T-helper 1 cell treated with Interleukin-12 subunit alpha and Interleukin-12 subunit beta and Interleukin-4 antibody, amounts not matched to agents 30 ng/mL and 1 ng/mL, for 36 hours (primary cell): ENCODE measurements at regions not wholly inside any gene's neighbourhood (a gene's known extent, or its start where the extent isn't known, plus 50 kb on each side); places are given as distances from the start of the nearest gene placed in this dataset.

Source experiments
- intact Hi-C: fragments of 100-400 bp; cut with micrococcal nuclease; formaldehyde crosslinking; loops from one replicate; pipeline ENCODE4 v1.15.1; 2024

DNA sequence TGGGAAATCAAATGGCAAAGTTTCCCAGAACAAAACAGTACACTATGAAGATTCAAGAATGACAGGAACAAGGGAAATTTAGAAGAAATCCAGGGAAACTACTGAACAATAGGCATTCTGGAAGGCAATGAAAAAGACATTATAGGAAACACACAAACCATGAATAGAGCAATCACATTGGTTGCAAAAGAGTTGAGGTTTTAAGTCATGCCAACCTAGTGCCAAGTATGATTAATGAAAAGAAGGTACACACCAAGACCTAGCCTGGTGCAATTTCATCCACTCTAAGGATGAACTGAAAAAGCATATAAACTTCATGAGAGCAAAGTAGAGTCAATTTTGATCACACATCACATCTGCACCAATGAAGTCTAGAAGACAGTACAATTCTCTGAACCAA, 326.9 kb downstream of the PDHA2 start:
- intact Hi-C loops, result no loop called here

DNA sequence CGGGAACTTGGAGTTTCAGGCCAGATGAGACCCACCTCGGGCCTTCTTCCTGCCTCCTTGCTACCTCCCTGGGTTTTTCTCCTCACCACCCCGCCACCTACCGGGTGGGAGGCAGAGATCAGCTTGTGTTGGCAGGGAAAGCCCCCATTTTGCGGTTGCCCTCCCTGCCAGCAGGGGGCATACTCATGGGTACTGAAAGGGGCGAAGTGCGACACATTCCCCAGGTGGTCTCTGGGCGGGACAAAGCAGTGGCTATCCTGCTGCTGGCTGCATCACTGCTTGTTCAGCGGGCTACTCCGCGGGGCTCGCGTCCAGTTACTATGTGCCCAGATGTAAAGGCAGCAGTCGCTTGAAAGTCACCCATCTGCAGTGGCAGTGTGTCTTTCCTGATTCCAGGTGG, 330.3 kb downstream of the PDHA2 start:
- intact Hi-C loops, result no loop called here

DNA sequence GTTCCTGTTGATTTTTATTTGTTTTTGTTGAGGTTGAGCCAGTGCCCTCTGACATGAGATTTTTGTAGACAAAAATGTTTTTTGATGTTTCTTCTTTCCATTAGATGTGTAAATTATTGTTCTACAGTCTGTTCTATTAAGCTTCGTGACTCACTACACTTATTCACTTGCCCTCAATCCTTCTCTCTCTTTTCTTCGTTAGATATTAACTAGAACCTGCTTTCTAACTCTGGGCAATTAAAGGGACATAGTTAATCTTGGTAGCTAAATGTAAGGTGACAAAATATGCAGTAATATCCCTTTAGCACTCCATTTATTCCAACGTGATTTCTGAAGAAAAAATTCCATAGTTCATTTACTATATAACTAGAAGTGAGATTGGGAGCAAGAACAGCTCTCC, 333.9 kb downstream of the PDHA2 start:
- intact Hi-C loops, result no loop called here

DNA sequence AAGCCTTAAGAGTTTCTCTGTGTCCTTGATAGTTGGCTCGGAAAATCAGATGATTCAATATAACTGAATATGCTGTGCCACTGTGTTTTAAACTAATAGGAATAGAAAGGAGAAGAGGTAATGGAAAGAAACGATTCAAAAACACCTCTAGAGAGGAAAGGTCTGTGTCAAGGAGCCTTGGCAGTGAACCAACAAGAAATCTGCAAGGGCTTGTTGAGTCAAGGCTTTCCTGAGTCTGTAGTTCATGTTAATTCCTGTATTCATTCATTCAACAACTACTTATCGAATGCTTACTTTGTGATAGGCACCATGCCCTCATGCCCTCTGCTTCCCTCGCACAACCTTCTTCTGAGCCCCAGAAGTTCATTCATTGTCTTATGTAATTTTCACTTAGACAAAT, 336.0 kb downstream of the PDHA2 start:
- intact Hi-C loops, result no loop called here

DNA sequence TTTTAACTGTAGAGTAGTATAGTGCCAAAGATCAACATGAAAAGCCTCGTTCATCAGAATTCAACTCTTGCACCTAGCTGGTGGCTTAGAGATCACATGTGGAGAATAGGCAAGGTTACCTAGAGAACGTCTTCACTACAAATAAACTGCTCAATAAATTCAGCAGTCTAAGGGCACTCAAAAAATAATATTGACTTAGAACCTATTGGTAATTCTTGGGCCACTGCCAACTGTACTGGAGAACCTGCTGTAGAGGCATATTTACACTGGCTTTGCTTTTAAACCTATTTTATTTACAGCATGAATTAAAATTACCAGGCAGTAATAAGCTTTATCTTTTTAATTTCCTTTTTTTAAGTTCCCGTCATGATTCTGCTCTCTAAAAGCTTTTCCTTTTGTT, 343.7 kb downstream of the PDHA2 start:
- intact Hi-C loops, result no loop called here

DNA sequence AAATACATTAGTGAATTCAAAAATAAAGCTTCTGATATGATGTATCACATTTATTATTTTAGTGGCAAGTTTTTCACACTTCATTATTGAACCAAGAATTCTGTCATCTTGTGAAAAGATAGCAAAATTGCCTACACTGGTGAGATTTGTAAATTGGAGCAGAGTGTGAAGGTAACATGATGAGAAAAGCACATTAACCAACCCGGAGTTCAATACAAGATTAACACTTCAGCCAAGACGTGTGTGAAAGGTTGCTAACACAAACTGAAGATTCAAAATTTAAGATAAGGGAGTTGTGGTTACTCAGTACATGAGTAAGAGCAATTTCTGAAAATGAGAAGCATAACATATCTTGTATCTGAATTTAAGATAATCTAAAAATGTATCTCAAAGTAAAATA, 346.7 kb downstream of the PDHA2 start:
- intact Hi-C loops, result no loop called here

DNA sequence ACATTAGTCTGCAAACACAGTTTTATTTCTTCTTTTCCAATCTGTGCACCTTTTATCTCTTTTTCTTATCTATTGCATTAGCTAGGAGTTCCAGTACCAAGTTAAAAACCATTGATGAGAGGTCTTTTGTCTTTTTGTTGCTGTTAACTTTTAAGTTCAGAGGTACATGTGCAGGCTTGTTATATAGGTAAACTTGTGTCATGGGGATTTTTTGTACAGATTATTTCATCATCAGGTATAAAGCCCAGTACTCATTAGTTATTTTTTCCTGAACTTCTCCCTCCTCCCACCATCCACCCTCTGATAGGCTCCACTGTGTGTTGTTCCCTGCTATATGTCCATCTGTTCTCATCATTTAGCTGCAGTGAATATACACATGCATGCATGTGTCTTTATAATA, 349.9 kb downstream of the PDHA2 start:
- intact Hi-C loops, result no loop called here

DNA sequence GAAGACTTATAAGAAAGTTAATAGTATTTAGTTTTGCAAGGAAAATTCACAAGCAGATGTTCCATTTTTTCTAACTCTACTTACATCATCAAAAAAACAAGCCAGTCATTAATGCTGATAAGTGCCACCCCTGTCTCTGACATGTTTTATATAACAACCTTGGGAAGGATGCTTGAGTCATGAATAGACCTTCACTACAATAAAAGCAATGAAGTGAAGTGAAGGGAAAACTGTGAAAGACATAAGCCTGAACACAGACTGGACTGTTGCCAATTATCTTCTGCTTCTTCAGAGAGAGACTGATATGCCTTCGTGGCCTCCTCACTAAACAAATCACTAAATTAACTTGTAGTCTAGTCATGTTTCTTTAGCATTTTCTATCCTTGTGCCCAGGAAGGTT, 353.2 kb downstream of the PDHA2 start:
- intact Hi-C loops, result no loop called here

DNA sequence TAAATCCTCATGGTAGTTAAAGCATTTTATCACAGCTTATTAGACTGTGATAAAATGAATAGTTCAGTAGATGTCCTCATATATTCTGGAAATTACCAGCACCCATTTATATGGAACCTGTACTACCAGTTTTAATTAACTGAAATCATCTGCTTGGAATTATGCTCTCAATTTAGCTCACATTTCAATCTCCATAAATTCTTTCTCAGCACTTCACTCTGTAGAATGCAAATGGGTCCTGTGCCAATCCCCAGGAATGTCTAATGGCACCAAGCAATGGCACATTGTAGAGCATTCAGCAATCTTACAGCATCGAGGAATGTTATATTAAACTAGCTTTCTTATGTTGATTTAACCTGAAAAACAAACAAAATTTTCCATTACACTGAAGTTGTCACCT, 355.1 kb downstream of the PDHA2 start:
- intact Hi-C loops, result no loop called here

DNA sequence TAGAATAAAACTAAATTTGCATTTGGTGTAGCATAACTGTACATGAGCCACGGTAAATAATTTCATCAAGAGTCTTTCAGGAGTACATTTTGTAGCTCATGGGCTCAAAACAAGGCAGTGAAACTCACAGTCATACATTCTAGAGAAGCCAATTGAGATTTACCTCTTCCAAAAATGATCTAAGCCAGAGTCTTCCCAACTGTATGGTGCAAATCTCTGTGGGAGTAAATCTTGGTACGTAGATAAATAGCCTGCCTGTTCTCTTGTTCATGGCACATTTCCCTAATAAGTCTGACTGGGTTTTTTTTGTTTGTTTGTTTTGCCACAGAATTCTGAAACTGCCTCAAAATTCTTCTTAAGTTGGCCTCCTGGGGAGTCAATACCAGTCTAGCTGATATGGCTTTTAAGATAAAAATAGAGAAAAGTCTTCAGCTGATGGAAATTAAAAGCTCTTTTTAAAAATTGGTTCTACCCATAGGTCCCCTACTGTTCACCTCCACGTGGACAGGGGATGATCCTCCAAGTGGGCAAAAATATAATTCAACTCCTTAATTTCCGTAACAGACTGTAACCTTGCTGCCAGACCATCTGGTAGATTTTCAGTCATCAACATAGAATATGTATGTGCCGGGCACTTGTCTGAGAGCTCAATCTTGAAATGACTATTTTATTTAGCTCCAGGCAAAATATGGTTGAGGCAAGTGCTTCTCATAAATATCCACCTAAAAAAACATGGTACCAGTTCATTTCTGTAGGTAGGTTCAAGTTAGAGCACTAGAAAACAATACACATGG, 365.4 kb downstream of the PDHA2 start:
- intact Hi-C loops, result no loop called here

DNA sequence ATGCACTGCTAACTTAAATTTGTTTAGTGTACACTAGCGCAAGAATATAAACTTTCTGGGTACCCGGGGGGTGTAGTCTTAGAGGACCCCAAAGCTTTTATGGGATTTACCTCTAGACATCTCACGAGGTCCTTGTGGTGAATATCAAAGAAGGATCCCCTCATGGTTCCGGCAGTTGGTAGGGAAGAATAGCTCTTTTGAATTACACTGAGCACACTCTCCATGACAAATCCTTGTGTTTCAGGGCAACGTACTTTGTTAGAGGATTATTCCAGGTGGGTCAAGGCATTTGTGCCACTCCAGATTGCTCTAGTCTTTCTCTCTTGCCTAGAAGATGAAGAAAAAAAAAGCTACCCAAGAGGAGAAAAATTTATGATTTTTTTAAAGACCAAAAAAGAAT, 387.6 kb downstream of the PDHA2 start:
- intact Hi-C loops, result no loop called here

DNA sequence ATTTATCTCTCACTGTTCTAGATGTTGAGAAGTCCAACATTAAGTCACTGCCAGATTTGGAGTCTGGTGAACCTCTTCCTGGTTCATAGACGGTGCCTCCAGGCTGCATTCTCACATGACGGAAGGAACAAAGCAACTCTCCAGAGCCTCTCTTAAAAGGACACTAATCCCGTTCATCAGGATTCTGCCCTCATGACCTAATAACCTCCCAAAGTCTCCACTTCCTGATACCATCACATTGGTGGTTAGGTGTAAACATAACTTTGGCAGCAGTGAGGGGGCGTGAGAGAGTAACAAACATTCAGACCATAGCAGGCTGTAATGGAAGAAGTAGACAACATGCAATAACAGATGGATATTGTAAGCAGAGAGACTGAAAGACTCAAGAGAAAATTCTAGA, 388.6 kb downstream of the PDHA2 start:
- intact Hi-C loops, result no loop called here

DNA sequence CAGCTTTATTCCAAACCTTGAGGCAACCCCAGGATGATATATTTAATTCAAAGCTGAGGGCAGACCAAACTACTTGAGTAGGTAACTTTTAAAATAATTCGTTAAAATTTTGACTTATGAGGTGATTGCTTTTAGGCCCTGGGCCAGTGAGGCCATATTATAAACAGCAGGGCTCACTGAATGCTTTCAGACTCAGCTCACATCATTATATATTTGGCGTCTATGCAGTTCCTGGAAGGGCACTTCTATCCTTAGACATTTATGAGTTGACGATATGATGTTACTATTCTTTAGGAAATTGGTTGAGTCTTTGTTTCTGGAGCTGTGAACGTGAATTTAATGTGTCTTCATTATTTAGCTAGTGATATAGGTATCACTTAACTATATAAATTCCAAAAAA, 400.1 kb downstream of the PDHA2 start:
- intact Hi-C loops, result no loop called here

DNA sequence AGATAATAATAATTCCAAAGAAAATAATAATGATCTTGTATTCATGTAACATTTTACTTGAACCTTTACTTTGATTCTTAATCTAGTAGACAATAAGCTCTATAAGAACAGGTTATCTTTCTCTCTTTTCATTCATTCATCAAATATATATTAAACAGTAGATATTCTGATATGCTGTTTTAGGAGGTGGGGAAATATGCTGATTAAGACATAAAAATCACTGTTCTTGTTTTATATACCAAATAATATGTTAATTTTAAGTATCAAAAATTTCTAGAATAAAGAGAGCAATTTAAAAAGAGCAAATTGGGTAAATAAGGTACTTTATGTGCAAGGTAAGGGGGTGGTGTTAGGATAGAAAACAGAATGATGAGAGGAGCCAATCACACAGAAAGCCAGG, 401.9 kb downstream of the PDHA2 start:
- intact Hi-C loops, result no loop called here

DNA sequence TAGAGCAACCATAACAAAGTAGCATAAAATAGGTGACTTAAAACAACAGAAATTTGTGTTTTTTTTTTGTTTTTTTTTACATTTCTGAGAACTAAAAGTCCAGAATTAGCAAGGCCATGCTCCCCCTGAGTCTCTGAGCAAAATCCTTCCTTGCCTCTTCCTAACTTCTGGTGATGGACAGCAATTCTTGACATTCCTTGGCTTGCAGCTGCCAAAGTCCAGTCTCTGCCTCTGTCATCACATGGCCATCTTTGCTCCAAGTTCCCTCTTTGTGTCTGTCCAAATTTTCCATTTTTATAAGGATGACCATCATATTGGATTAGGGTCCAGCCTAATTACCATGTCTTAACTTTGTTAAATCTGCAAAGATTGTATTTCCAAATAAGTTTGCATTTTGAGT, 407.2 kb downstream of the PDHA2 start:
- intact Hi-C loops, result no loop called here

DNA sequence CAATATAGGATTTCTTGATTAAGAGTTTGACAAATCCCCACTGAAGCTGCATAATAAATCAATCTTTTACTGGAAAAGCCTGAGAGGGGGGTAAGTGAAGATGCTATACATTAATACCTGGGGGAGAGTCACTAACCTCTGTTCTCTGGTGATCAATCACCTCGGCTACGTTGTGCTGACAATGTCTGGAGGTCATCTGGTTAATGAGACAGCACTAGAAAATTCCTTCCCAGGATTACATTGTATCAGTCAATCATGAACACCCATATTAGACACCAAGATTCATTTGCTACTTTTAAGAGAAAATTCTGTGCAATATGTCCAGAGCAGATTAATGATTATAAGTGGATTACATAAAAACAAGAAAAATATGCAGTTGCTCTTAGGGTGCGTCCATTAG, 408.3 kb downstream of the PDHA2 start:
- intact Hi-C loops, result no loop called here

DNA sequence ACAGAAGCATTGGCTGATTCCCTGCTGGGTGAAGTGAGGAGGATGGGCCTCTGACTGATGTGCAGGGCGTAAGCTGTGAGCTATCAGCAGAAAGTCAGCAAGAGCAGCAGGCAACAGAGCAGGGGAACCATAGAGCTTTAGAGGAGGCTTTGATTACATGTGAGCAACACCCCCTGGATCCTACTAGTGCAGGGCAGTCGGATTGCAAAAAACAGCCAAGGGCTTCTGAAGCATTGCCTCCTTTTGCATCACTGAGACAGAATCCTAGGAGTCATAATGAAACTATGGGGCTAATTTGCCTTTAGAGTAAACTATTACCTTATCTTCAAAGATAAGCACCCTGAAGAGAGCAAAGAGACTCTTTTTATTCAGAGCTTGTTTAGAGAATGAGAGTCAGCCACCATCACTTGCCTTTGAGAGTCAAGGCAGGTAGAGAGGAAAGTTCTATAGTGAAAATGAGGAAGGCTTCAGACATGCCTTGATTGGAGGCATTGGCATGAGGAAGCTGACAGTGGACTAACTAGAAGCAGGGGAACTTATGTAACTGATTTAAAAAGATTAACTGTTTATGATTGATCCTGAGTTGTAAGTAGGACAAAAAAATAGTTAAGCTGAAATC, 420.3 kb downstream of the PDHA2 start:
- intact Hi-C loops, result no loop called here

DNA sequence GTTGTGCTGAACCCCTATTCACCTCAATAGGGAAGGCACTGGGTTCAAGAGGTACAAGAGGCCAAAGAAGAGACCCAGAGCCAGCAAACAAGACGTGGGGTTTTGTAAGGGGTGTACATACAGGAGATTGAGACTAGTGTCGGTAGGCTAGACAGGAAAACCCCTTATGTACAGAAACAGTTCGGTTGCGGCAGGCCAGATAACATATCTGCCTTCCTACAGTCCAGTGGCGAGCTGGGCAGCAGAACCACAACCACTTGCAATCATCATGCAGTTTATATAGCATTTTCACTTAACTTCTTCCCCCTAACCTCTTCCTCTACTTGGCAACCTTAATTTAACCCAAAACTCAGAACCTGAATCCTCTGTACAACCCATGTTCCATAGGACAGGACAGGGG, 422.2 kb downstream of the PDHA2 start:
- intact Hi-C loops, result no loop called here

DNA sequence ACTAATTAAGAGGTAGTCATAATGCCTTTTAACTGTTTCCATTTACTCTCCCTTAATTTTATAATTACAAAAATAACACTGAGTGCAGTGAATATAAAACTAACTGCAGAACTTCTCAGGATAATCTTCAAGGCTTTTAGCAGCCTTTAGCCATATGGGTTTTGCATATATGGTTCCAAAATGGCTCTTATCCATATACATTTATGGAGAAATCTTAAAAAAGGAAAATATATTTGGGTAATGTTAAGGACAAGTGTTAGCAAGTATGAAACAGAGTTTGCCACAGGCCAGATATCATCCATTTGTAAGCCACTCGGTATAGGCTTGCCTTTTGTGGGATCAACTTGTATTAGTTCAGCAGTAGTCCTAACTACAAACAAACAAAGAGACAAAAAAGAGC, 423.4 kb downstream of the PDHA2 start:
- intact Hi-C loops, result no loop called here

DNA sequence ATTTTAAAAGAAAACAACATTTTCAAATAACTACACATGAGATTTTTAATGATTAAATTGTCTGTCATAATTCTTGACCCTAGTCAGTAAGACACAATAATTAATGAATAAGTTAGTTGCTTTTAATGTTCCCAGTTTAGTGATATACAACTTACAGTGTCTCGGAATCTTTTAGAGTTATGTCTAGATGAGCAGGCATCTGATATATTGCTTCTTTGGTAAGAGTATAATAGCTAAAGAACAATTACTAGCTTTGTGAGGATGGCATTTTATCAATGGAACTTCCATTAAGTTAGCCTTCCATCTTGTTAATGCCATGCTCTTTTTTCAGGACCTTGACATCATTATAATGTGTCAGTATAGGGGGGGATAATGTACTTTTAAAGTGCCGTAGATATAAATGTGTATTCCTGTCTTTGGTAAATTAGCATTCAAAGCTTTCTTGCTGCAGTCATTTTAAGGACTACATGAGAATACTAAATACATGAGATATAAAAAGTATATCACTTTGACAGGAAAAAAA, 425.1 kb downstream of the PDHA2 start:
- intact Hi-C loops, result no loop called here

DNA sequence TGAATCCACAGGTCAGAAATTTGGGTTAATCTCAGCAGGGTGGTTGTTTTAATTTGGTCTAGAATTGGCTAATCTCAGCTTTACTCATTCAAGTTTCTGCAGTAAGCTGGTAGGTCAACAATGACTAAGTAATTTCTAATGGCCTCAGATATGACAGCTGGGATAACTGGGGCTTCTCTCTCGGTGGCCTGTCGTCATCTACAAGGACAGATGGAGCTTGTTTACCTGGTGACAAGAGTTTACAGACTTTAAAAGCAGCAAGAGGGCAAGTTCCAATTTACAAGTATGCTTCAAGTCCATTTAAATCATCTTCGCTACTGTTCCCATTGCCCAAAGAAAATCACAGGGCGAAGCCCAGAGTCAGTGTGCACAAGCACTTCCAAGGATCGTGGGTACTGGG, 453.9 kb downstream of the PDHA2 start:
- intact Hi-C loops, result no loop called here

DNA sequence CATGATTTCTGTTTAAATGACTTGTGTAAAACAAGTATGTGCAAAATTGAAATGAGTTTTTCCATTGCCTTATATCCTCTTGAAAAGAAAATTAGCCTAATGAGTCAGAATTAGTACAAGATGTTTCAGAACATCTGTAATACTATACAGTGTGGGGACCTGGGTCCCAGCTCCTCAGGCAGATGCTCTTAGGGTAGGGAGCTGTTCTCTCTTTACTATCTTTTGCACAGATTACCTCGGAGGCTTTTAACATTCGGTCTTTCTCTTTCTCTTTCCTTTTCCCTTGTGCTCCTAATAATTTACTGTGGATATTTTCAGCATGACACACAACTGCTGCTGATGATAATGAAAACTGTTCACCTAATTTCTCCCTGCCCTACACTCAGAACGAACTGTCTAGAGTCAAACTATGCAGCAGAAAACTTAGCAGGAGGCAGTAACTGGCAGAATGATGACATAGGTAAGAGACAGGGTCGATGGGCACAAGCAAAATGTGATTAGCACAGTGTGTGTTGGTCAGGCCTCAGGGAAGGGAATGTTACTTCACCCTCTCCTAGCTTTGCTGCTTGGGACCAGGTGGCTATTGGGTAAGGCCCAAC, 455.3 kb downstream of the PDHA2 start:
- intact Hi-C loops, result no loop called here

DNA sequence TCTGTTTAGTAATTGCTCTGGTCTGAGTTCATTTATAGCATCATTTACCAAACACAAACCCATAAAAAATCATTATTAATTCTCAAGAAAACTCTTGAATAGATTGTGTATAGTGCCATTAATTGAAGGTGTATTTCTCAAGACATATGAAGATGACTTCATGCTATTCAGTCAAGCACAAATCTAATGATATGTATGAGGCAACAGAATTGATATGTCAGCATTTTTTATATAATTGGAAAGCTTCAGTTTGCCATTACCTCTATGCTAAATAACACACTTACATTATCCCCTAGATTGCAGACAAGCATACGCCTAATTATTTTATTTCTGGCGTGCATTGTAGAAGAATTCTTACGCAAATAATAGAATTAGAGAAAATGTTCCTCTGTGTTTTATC, 461.8 kb downstream of the PDHA2 start:
- intact Hi-C loops, result no loop called here
